A549 (cell line): ENCODE measurements at regions not wholly inside any gene's neighbourhood (a gene's known extent, or its start where the extent isn't known, plus 50 kb on each side); places are given as distances from the start of the nearest gene placed in this dataset.

Experiments
- ATAC-seq, 2 experiments: fragments of 200-7000 bp in 1 of 2; fragments of >200 bp in 1 of 2; cut with Nextera tagmentation in 1 of 2; cut with Tn5 transposase in 1 of 2; 3 replicates each; pipeline versions ENCODE4 v1.8.0 to v1.9.1; 2018 to 2020; ENCODE audit warnings: mild to moderate bottlenecking in 1 of 2, moderate library complexity in 1 of 2
- CTCF ChIA-PET: fragments of 300-600 bp; sonication (Branson Sonifier 250); formaldehyde crosslinking; extraction: SDS; loops from one replicate; lab custom pipeline; 2021; ENCODE audit warnings: antibody characterized with exemption, inconsistent platforms; lab: Yijun Ruan, JAX
- POLR2A ChIA-PET: fragments of 350-600 bp; formaldehyde crosslinking; extraction: SDS; loops from one replicate; lab custom pipeline; 2021; ENCODE audit warnings: antibody characterized with exemption, inconsistent platforms; lab: Yijun Ruan, JAX
- DNase-seq, 2 experiments: peaks; one replicate each; pipeline versions ENCODE4 v3.0.0 to v3.0.0-alpha.2; 2011 to 2016; ENCODE audit warnings: low read depth in 1 of 2, low spot score in 1 of 2
- FAIRE-seq: peaks from 2 replicates; lab custom pipeline; 2011; peaks lifted over from hg19 to GRCh38; lab: Jason Lieb, UNC
- H3K27ac ChIP-seq, 2 experiments: fragments of >200 bp; sonication (Bioruptor Twin); formaldehyde crosslinking; 3 replicates each; pipeline ENCODE4 v1.5.1; 2016 to 2017
- H3K4me1 ChIP-seq: fragments of >200 bp; sonication (Bioruptor Twin); formaldehyde crosslinking; 3 replicates; pipeline ENCODE4 v1.6.1; 2016
- H3K4me2 ChIP-seq: fragments of >200 bp; sonication (Bioruptor Twin); formaldehyde crosslinking; 3 replicates; pipeline ENCODE4 v1.6.1; 2016
- H3K4me3 ChIP-seq: fragments of >200 bp; sonication (Bioruptor Twin); formaldehyde crosslinking; 3 replicates; pipeline ENCODE4 v1.5.1; 2016
- H3K9me3 ChIP-seq: fragments of >200 bp; sonication (Bioruptor Twin); formaldehyde crosslinking; 3 replicates; pipeline ENCODE4 v1.6.1; 2016
- ATOH8 ChIP-seq: fragments of 250-450 bp; sonication (Bioruptor Pico); IDR thresholded peaks from 2 replicates; pipeline ENCODE4 v1.5.0; 2020; ENCODE audit warnings: low read depth, mild to moderate bottlenecking, moderate library complexity
- CBX8 ChIP-seq: fragments of 200-600 bp; sonication (generic); IDR thresholded peaks from 2 replicates; pipeline ENCODE4 v1.6.1; 2016
- CEBPB ChIP-seq, 2 experiments: fragments of >200 bp in 1 of 2; sonication (Bioruptor Twin) in 1 of 2; formaldehyde crosslinking in 1 of 2; IDR thresholded peaks; 2 replicates each; pipeline ENCODE4 v1.6.1; 2012 to 2016
- CHD2 ChIP-seq: fragments of 150-350 bp; IDR thresholded peaks from 2 replicates; pipeline ENCODE4 v1.6.1; 2014; ENCODE audit warnings: low read length; ENCODE audit not compliant: partially characterized antibody
- CHD4 ChIP-seq: fragments of 200-600 bp; sonication (generic); IDR thresholded peaks from 2 replicates; pipeline ENCODE4 v1.6.1; 2016; ENCODE audit warnings: antibody characterized with exemption, mild to moderate bottlenecking, borderline replicate concordance
- EHMT2 ChIP-seq: fragments of 200-600 bp; sonication (generic); IDR thresholded peaks from 2 replicates; pipeline ENCODE4 v1.6.1; 2016; ENCODE audit warnings: antibody characterized with exemption, low read depth, mild to moderate bottlenecking, moderate library complexity
- ELK1 ChIP-seq: fragments of 150-350 bp; IDR thresholded peaks from 2 replicates; pipeline ENCODE4 v1.6.1; 2014; ENCODE audit warnings: low read depth, mild to moderate bottlenecking, low read length
- FOSB ChIP-seq: fragments of 250-450 bp; sonication (Bioruptor Pico); IDR thresholded peaks from 2 replicates; pipeline ENCODE4 v1.5.0; 2020; ENCODE audit warnings: mild to moderate bottlenecking, moderate library complexity
- HMGXB4 ChIP-seq: fragments of 250-450 bp; sonication (Bioruptor Pico); IDR thresholded peaks from 2 replicates; pipeline ENCODE4 v1.5.0; 2021; ENCODE audit warnings: mild to moderate bottlenecking, moderate library complexity, borderline replicate concordance
- JUN ChIP-seq, 2 experiments: fragments of >200 bp; sonication (Bioruptor Twin); formaldehyde crosslinking; IDR thresholded peaks; 2 replicates in 1 of 2; 3 replicates in 1 of 2; pipeline ENCODE4 v1.6.1; 2016 to 2017
- KDM5A ChIP-seq: fragments of 200-600 bp; sonication (generic); IDR thresholded peaks from 2 replicates; pipeline ENCODE4 v1.6.1; 2016; ENCODE audit warnings: antibody characterized with exemption, mild to moderate bottlenecking
- MAFK ChIP-seq: fragments of 450-650 bp; IDR thresholded peaks from 2 replicates; pipeline ENCODE4 v1.6.1; 2014; ENCODE audit not compliant: partially characterized antibody
- MAZ ChIP-seq: fragments of 150-350 bp; IDR thresholded peaks from 2 replicates; pipeline ENCODE4 v1.6.1; 2014; ENCODE audit warnings: antibody characterized with exemption, low read depth, low read length, borderline replicate concordance
- MYC ChIP-seq: IDR thresholded peaks from 2 replicates; pipeline ENCODE4 v1.6.1; 2012; ENCODE audit warnings: mild to moderate bottlenecking, inconsistent platforms, low read length, improper control_type of control experiment, borderline replicate concordance
- NFE2L2 ChIP-seq: fragments of 150-350 bp; conservative IDR thresholded peaks from 2 replicates; pipeline ENCODE4 v1.6.1; 2014; ENCODE audit warnings: low read length
- NPAS2 ChIP-seq: fragments of 250-450 bp; sonication (Bioruptor Pico); IDR thresholded peaks from 2 replicates; pipeline ENCODE4 v1.8.0; 2022; ENCODE audit warnings: mild to moderate bottlenecking, moderate library complexity, borderline replicate concordance
- PBX3 ChIP-seq: IDR thresholded peaks from 2 replicates; pipeline ENCODE4 v1.6.1; 2012
- POLR2A ChIP-seq: IDR thresholded peaks from 2 replicates; pipeline ENCODE4 v1.6.1; 2012; ENCODE audit warnings: mild to moderate bottlenecking, low read length
- RAD21 ChIP-seq, 2 experiments: fragments of >200 bp in 1 of 2; sonication (Bioruptor Twin) in 1 of 2; formaldehyde crosslinking in 1 of 2; IDR thresholded peaks in 1 of 2; conservative IDR thresholded peaks in 1 of 2; 2 replicates in 1 of 2; 3 replicates in 1 of 2; pipeline ENCODE4 v1.6.1; 2012 to 2018; ENCODE audit warnings: inconsistent platforms in 1 of 2
- RARB ChIP-seq: fragments of 250-450 bp; sonication (Bioruptor Pico); IDR thresholded peaks from 2 replicates; pipeline ENCODE4 v1.8.0; 2021; ENCODE audit warnings: mild to moderate bottlenecking, moderate library complexity
- RCOR1 ChIP-seq: fragments of 150-350 bp; IDR thresholded peaks from 2 replicates; pipeline ENCODE4 v1.6.1; 2014; ENCODE audit warnings: antibody characterized with exemption, low read length, low read depth
- REST ChIP-seq: fragments of 200-600 bp; sonication (generic); IDR thresholded peaks from 2 replicates; pipeline ENCODE4 v1.6.1; 2016; ENCODE audit warnings: antibody characterized with exemption, mild to moderate bottlenecking, moderate library complexity
- SREBF2 ChIP-seq: fragments of 450-650 bp; IDR thresholded peaks from 2 replicates; pipeline ENCODE4 v1.6.1; 2014; ENCODE audit warnings: mild to moderate bottlenecking, moderate library complexity
- TFCP2L1 ChIP-seq: fragments of 250-450 bp; sonication (Bioruptor Pico); IDR thresholded peaks from 2 replicates; pipeline ENCODE4 v1.5.0; 2021; ENCODE audit warnings: mild to moderate bottlenecking
- TP53 ChIP-seq: fragments of 250-450 bp; sonication (Bioruptor Pico); IDR thresholded peaks from 2 replicates; pipeline ENCODE4 v1.5.0; 2021; ENCODE audit warnings: mild to moderate bottlenecking, moderate library complexity
- ZC3H11A ChIP-seq: fragments of 450-650 bp; IDR thresholded peaks from 2 replicates; pipeline ENCODE4 v1.6.1; 2014; ENCODE audit warnings: antibody characterized with exemption, mild to moderate bottlenecking
- ZFP36 ChIP-seq: fragments of 450-650 bp; IDR thresholded peaks from 2 replicates; pipeline ENCODE4 v1.6.1; 2014; ENCODE audit warnings: borderline replicate concordance; ENCODE audit not compliant: partially characterized antibody
- WGBS: methylation state at CpG from one replicate; pipeline ENCODE4 v1.1.6; 2017; ENCODE audit errors: missing lambda C conversion rate; 5-methylcytosine and 5-hydroxymethylcytosine counted together

- no peak for TF ChIP-seq ELK1
- TF ChIP-seq JUN (IDR thresholded peaks at IDR 0.05), result no peak
- TF ChIP-seq SREBF2, result no peak
- no peak for TF ChIP-seq TP53
- TF ChIP-seq ATOH8 (CRISPR knock-in tag), result no peak
- no peak for TF ChIP-seq NFE2L2
- TF ChIP-seq CEBPB (IDR thresholded peaks at IDR 0.05), result no peak
- TF ChIP-seq ZC3H11A, result no peak
- TF ChIP-seq TFCP2L1, result no peak
Observed at GRCh38 chr5:89098199-89098756, 215.3 kb upstream of the MEF2C start (continued).

GRCh38 chr5:89097103-89097502 lies 214.1 kb upstream of the MEF2C start:
- no peak overlapping the region for H3K4me3 ChIP-seq
- no peaks in the 10 kb centered on the region for H3K9me3 ChIP-seq
- DNase-seq (no peak), ATAC-seq (no peak)
- ChIA-PET CTCF (no interaction called here), POLR2A (no interaction called here)
- H3K27ac ChIP-seq, result no peak overlapping the region
- WGBS, result 0% methylated on average over 3 of the region's 3 CpGs
- no peak overlapping the region for H3K4me2 ChIP-seq
- H3K4me1 ChIP-seq, result no peaks in the 10 kb centered on the region
- TF ChIP-seq PBX3 (no peak), NPAS2 (CRISPR knock-in tag) (no peak), ZFP36 (no peak), EHMT2 (no peak), RARB (CRISPR knock-in tag) (no peak), RAD21 (conservative IDR thresholded peaks at IDR 0.05 in 1 of 2, IDR thresholded peaks at IDR 0.05 in 1 of 2) (no peak)
- TF ChIP-seq, all 56 proteins: peak for 0
- no peak for FAIRE-seq

GRCh38 chr5:89095341-89095740 lies 212.4 kb upstream of the MEF2C start:
- no peak for DNase-seq
- Histone ChIP-seq H3K4me1 (no peaks in the 10 kb centered on the region), H3K4me2 (no peak overlapping the region), H3K9me3 (no peaks in the 10 kb centered on the region), H3K27ac (no peak overlapping the region), H3K4me3 (no peak overlapping the region)
- ChIA-PET CTCF (no interaction called here), POLR2A (no interaction called here)
- 53% methylated on average over 2 of the region's 2 CpGs for WGBS
- no peak for FAIRE-seq
- ATAC-seq, result no peak
- TF ChIP-seq REST (no peak), EHMT2 (no peak), HMGXB4 (no peak), RCOR1 (no peak), TP53 (no peak), NPAS2 (CRISPR knock-in tag) (no peak), FOSB (CRISPR knock-in tag) (no peak), PBX3 (no peak), POLR2A (no peak), MYC (no peak), CBX8 (no peak), MAZ (no peak), MAFK (no peak), KDM5A (no peak), JUN (IDR thresholded peaks at IDR 0.05) (no peak), CHD2 (no peak), CHD4 (no peak)
